Transverse colon (tissue), 4 donors: ENCODE measurements at regions not wholly inside any gene's neighbourhood (a gene's known extent, or its start where the extent isn't known, plus 50 kb on each side); places are given as distances from the start of the nearest gene placed in this dataset.
"Not testable (repeated sequence)": the region's sequence is repeated elsewhere in the genome, so short reads cannot be mapped to it uniquely, and the experiment has no call there.

Source experiments
- EP300 ChIP-seq: sonication (generic); formaldehyde crosslinking; IDR thresholded peaks from one replicate; pipeline ENCODE4 v1.6.1; 2017; ENCODE audit warnings: antibody characterized with exemption, low read depth
- POLR2A ChIP-seq: fragments of 450-650 bp; IDR thresholded peaks from one replicate; pipeline ENCODE4 v1.6.1; 2016; ENCODE audit warnings: antibody characterized with exemption, mild to moderate bottlenecking, moderate library complexity
- POLR2AphosphoS5 ChIP-seq, 3 donors: sonication (generic); formaldehyde crosslinking; IDR thresholded peaks; one replicate each; pipeline ENCODE4 v1.6.1; 2016; ENCODE audit warnings: antibody characterized with exemption in 3 of 3
- TF ChIP-seq, protein P1 (sequence below), 5 experiments: fragments of 200-600 bp in 3 of 5; fragments of 450-650 bp in 2 of 5; sonication (generic) in 3 of 5; IDR thresholded peaks; 1 replicate in 2 of 5; 2 replicates in 3 of 5; pipeline ENCODE4 v1.5.1; 2016 to 2017; ENCODE audit warnings: antibody characterized with exemption in 5 of 5, inconsistent platforms in 3 of 5, mild to moderate bottlenecking in 2 of 5, moderate library complexity in 1 of 5

DNA sequence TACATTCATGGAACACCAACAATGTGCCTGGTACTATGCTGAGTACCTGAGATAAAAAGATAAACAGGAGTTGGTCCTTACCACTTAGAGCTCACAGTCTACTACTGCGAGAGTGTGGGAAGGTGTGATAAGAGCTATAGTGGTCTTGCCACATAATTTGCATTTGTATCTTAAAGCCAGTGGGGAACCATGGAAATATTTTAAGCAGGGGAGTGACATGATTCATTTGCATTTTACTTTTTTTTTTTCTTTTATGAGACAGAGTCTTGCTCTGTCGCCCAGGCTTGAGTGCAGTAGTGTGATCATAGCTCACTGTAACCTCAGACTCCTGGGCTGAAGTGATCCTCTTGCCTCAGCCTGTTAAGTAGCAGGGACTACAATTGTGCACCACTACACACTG is 53.6 kb downstream of the SRGAP2 start:
- not testable (repeated sequence) for TF ChIP-seq POLR2AphosphoS5 (IDR thresholded peaks at IDR 0.05); POLR2A; EP300
- TF ChIP-seq, protein P1, sequence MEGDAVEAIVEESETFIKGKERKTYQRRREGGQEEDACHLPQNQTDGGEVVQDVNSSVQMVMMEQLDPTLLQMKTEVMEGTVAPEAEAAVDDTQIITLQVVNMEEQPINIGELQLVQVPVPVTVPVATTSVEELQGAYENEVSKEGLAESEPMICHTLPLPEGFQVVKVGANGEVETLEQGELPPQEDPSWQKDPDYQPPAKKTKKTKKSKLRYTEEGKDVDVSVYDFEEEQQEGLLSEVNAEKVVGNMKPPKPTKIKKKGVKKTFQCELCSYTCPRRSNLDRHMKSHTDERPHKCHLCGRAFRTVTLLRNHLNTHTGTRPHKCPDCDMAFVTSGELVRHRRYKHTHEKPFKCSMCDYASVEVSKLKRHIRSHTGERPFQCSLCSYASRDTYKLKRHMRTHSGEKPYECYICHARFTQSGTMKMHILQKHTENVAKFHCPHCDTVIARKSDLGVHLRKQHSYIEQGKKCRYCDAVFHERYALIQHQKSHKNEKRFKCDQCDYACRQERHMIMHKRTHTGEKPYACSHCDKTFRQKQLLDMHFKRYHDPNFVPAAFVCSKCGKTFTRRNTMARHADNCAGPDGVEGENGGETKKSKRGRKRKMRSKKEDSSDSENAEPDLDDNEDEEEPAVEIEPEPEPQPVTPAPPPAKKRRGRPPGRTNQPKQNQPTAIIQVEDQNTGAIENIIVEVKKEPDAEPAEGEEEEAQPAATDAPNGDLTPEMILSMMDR (IDR thresholded peaks at IDR 0.05): not testable (repeated sequence)
